MM.1S (cell line): ENCODE measurements at regions not wholly inside any gene's neighbourhood (a gene's known extent, or its start where the extent isn't known, plus 50 kb on each side); places are given as distances from the start of the nearest gene placed in this dataset.

Experiments
- DNase-seq: peaks from one replicate; pipeline ENCODE4 v3.0.0-alpha.2; 2015
- H2AFZ ChIP-seq: fragments of 300-600 bp; sonication (generic); 2 replicates; pipeline ENCODE4 v1.6.0; 2016; ENCODE audit warnings: antibody characterized with exemption, low read length
- H3F3A ChIP-seq: fragments of 300-600 bp; sonication (generic); 2 replicates; pipeline ENCODE4 v1.6.1; 2016; ENCODE audit warnings: mild to moderate bottlenecking, antibody characterized with exemption, low read length, moderate library complexity, mixed read lengths; ENCODE audit not compliant: insufficient read depth
- H3K27ac ChIP-seq: fragments of 300-600 bp; sonication (generic); 2 replicates; pipeline ENCODE4 v1.5.1; 2016; ENCODE audit warnings: mild to moderate bottlenecking, low read length
- H3K27me3 ChIP-seq: fragments of 300-600 bp; sonication (generic); replicated peaks from 2 replicates; pipeline ENCODE4 v1.6.0; 2016; ENCODE audit warnings: low read length; ENCODE audit not compliant: insufficient read depth
- H3K36me3 ChIP-seq: fragments of 300-600 bp; sonication (generic); replicated peaks from 2 replicates; pipeline ENCODE4 v1.6.1; 2016; ENCODE audit warnings: mild to moderate bottlenecking, low read length, mixed read lengths; ENCODE audit not compliant: insufficient read depth
- H3K4me1 ChIP-seq: fragments of 300-600 bp; sonication (generic); 2 replicates; pipeline ENCODE4 v1.6.1; 2016; ENCODE audit warnings: low read length, mixed read lengths
- H3K4me2 ChIP-seq: fragments of 300-600 bp; sonication (generic); 2 replicates; pipeline ENCODE4 v1.6.0; 2016; ENCODE audit warnings: low read depth, low read length
- H3K4me3 ChIP-seq: fragments of 300-600 bp; sonication (generic); 2 replicates; pipeline ENCODE4 v1.5.1; 2016; ENCODE audit warnings: low read length, mixed read lengths
- H3K79me2 ChIP-seq: fragments of 300-600 bp; sonication (generic); 2 replicates; pipeline ENCODE4 v1.6.1; 2016; ENCODE audit warnings: mixed run types, low read length, mixed read lengths
- H3K9ac ChIP-seq: fragments of 300-600 bp; sonication (generic); 2 replicates; pipeline ENCODE4 v1.6.1; 2016; ENCODE audit warnings: low read length, mixed read lengths
- H3K9me2 ChIP-seq: fragments of 300-600 bp; sonication (generic); replicated peaks from 2 replicates; pipeline ENCODE4 v1.6.1; 2016; ENCODE audit warnings: mild to moderate bottlenecking, low read length, mixed read lengths; ENCODE audit not compliant: insufficient read depth
- H3K9me3 ChIP-seq: fragments of 300-600 bp; sonication (generic); replicated peaks from 2 replicates; pipeline ENCODE4 v1.6.1; 2016; ENCODE audit warnings: mild to moderate bottlenecking, low read length, mixed read lengths; ENCODE audit not compliant: insufficient read depth
- H4K20me1 ChIP-seq: fragments of 300-600 bp; sonication (generic); 2 replicates; pipeline ENCODE4 v1.6.1; 2016; ENCODE audit warnings: mild to moderate bottlenecking, low read length, moderate library complexity, mixed read lengths; ENCODE audit not compliant: insufficient read depth
- CTCF ChIP-seq: fragments of 300-600 bp; sonication (generic); IDR thresholded peaks from 2 replicates; pipeline ENCODE4 v1.5.1; 2016; ENCODE audit warnings: antibody characterized with exemption, low read length, mixed read lengths
- EZH2 ChIP-seq: fragments of 300-600 bp; sonication (generic); optimal IDR thresholded peaks from 2 replicates; pipeline ENCODE3; 2017; ENCODE audit warnings: low read depth, mild to moderate bottlenecking, antibody characterized with exemption, low read length, mixed read lengths
- EZH2phosphoT487 ChIP-seq: fragments of 300-600 bp; sonication (generic); IDR thresholded peaks from 2 replicates; pipeline ENCODE4 v1.6.1; 2018; ENCODE audit warnings: antibody characterized with exemption, low read length

GRCh38 chr14:89572596-89573398 lies 155.8 kb upstream of the FOXN3 start:
- no peak for TF ChIP-seq EZH2phosphoT487
- TF ChIP-seq CTCF: no peak
- no peak for TF ChIP-seq EZH2
- no peak overlapping the region for H3K27ac ChIP-seq

GRCh38 chr14:89571491-89571890 lies 154.5 kb upstream of the FOXN3 start:
- H3F3A ChIP-seq: no peaks in the 10 kb centered on the region

More at GRCh38 chr14:89572596-89573398, 155.8 kb upstream of the FOXN3 start:
- Histone ChIP-seq H3K4me3 (no peak overlapping the region), H3K9me2 (no peaks in the 10 kb centered on the region), H4K20me1 (no peaks in the 10 kb centered on the region), H3F3A (no peaks in the 10 kb centered on the region), H3K79me2 (no peaks in the 10 kb centered on the region), H3K27me3 (no peaks in the 10 kb centered on the region), H3K36me3 (no peaks in the 10 kb centered on the region), H3K9ac (no peak overlapping the region), H3K9me3 (no peaks in the 10 kb centered on the region), H3K4me1 (no peaks in the 10 kb centered on the region), H3K4me2 (no peak overlapping the region), H2AFZ (no peak overlapping the region)
- DNase-seq: no peak

GRCh38 chr14:89566644-89567415 lies 149.8 kb upstream of the FOXN3 start:
- H3K9ac ChIP-seq: no peak overlapping the region

More at GRCh38 chr14:89571491-89571890, 154.5 kb upstream of the FOXN3 start:
- no peaks in the 10 kb centered on the region for H3K9me3 ChIP-seq
- H3K4me2 ChIP-seq: no peak overlapping the region
- H3K27ac ChIP-seq: no peak overlapping the region
- no peaks in the 10 kb centered on the region for H3K27me3 ChIP-seq
- no peak overlapping the region for H2AFZ ChIP-seq
- H3K4me3 ChIP-seq: no peak overlapping the region
- H3K9ac ChIP-seq: no peak overlapping the region
- no peaks in the 10 kb centered on the region for H3K36me3 ChIP-seq
- H3K79me2 ChIP-seq: no peaks in the 10 kb centered on the region
- no peaks in the 10 kb centered on the region for H3K4me1 ChIP-seq
- no peak for DNase-seq
- H4K20me1 ChIP-seq: no peaks in the 10 kb centered on the region
- TF ChIP-seq CTCF (no peak), EZH2 (no peak), EZH2phosphoT487 (no peak)
- H3K9me2 ChIP-seq: no peaks in the 10 kb centered on the region

More at GRCh38 chr14:89566644-89567415, 149.8 kb upstream of the FOXN3 start:
- TF ChIP-seq EZH2 (no peak), CTCF (no peak), EZH2phosphoT487 (no peak)
- H3K9me2 ChIP-seq: no peaks in the 10 kb centered on the region
- H2AFZ ChIP-seq: no peak overlapping the region
- no peak overlapping the region for H3K27ac ChIP-seq
- DNase-seq: no peak
- no peaks in the 10 kb centered on the region for H3K9me3 ChIP-seq
- no peaks in the 10 kb centered on the region for H3K36me3 ChIP-seq
- H3K79me2 ChIP-seq: no peaks in the 10 kb centered on the region
- H3K4me1 ChIP-seq: no peaks in the 10 kb centered on the region
- no peak overlapping the region for H3K4me3 ChIP-seq
- no peaks in the 10 kb centered on the region for H3K27me3 ChIP-seq
- H3F3A ChIP-seq: no peaks in the 10 kb centered on the region
- H4K20me1 ChIP-seq: no peaks in the 10 kb centered on the region
- H3K4me2 ChIP-seq: no peak overlapping the region
